BLaER1 (cell line): ENCODE measurements at regions not wholly inside any gene's neighbourhood (a gene's known extent, or its start where the extent isn't known, plus 50 kb on each side); places are given as distances from the start of the nearest gene placed in this dataset.
"Not testable (repeated sequence)": the region's sequence is repeated elsewhere in the genome, so short reads cannot be mapped to it uniquely, and the experiment has no call there.

Experiments
- H3K27ac ChIP-seq: shearing (Covaris generic); formaldehyde crosslinking; 2 replicates; pipeline ENCODE4 v1.8.1; 2022
- H3K27me3 ChIP-seq: shearing (Covaris generic); formaldehyde crosslinking; 2 replicates; pipeline ENCODE4 v1.8.1; 2022
- H3K36me3 ChIP-seq: shearing (Covaris generic); formaldehyde crosslinking; 2 replicates; pipeline ENCODE4 v1.8.1; 2022
- H3K4me1 ChIP-seq: shearing (Covaris generic); formaldehyde crosslinking; 2 replicates; pipeline ENCODE4 v1.8.1; 2022
- H3K4me2 ChIP-seq: shearing (Covaris generic); formaldehyde crosslinking; 2 replicates; pipeline ENCODE4 v1.8.1; 2022
- H3K4me3 ChIP-seq: shearing (Covaris generic); formaldehyde crosslinking; 2 replicates; pipeline ENCODE4 v1.8.1; 2022
- H3K9ac ChIP-seq: shearing (Covaris generic); formaldehyde crosslinking; 2 replicates; pipeline ENCODE4 v1.8.1; 2022
- H3K9me3 ChIP-seq: shearing (Covaris generic); formaldehyde crosslinking; 2 replicates; pipeline ENCODE4 v1.8.1; 2022
- H4K20me1 ChIP-seq: shearing (Covaris generic); formaldehyde crosslinking; 2 replicates; pipeline ENCODE4 v1.8.1; 2022
- Cebpa-rat ChIP-seq: shearing (Covaris generic); IDR thresholded peaks from 2 replicates; pipeline ENCODE4 v1.8.1; 2022

DNA sequence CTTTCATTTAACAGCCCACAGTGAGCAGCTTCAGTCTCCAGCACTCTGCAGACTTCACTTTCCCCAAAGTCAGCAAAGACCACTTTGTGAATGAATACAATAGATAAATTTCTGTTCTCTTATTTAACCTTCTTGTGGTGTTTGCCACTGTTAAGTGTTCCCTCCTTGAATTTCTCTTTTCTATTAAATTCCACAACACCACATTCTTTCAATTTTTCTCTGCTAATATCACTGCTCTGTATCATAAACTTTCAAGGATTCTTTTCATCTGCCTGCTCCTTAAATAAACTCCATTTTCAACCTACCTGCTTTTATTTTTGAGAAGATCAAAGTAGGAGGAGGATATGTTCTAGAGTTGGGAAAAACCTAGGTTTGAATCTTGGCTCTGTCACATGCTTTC lies 739.5 kb upstream of the GRAMD2B start:
- no peak overlapping the region for H3K4me2 ChIP-seq

DNA sequence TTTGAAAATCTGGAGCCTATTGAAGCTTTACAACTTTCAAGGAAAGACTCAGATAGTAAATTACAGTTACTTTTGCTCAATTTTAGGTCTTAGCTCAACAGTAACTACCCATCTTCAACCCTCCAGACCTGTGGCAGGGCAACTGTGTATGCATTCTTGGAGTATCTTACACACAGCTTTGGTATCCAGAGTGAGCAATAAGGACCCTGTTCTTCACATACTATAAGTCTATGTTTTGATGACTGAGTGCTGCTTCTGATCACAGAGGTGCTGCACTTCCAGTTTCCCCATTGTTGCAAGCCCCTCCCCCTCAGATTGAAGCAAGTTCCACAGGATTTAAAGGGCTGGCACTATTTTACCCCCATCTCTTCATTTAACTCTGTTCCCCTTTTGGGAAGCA lies 737.4 kb upstream of the GRAMD2B start:
- H3K36me3 ChIP-seq: no peaks in the 10 kb centered on the region
- no peaks in the 10 kb centered on the region for H3K9me3 ChIP-seq
- H3K9ac ChIP-seq: no peak overlapping the region
- no peak overlapping the region for H3K4me2 ChIP-seq
- TF ChIP-seq Cebpa-rat: no peak
- no peaks in the 10 kb centered on the region for H3K4me1 ChIP-seq
- H3K27ac ChIP-seq: no peak overlapping the region
- no peak overlapping the region for H3K4me3 ChIP-seq
- no peaks in the 10 kb centered on the region for H4K20me1 ChIP-seq
- H3K27me3 ChIP-seq: no peaks in the 10 kb centered on the region

More for the DNA sequence above, 739.5 kb upstream of the GRAMD2B start:
- no peaks in the 10 kb centered on the region for H3K27me3 ChIP-seq
- no peaks in the 10 kb centered on the region for H3K9me3 ChIP-seq
- TF ChIP-seq Cebpa-rat: no peak
- H3K36me3 ChIP-seq: no peaks in the 10 kb centered on the region
- no peak overlapping the region for H3K4me3 ChIP-seq
- no peaks in the 10 kb centered on the region for H4K20me1 ChIP-seq
- no peak overlapping the region for H3K27ac ChIP-seq
- no peaks in the 10 kb centered on the region for H3K4me1 ChIP-seq
- no peak overlapping the region for H3K9ac ChIP-seq

DNA sequence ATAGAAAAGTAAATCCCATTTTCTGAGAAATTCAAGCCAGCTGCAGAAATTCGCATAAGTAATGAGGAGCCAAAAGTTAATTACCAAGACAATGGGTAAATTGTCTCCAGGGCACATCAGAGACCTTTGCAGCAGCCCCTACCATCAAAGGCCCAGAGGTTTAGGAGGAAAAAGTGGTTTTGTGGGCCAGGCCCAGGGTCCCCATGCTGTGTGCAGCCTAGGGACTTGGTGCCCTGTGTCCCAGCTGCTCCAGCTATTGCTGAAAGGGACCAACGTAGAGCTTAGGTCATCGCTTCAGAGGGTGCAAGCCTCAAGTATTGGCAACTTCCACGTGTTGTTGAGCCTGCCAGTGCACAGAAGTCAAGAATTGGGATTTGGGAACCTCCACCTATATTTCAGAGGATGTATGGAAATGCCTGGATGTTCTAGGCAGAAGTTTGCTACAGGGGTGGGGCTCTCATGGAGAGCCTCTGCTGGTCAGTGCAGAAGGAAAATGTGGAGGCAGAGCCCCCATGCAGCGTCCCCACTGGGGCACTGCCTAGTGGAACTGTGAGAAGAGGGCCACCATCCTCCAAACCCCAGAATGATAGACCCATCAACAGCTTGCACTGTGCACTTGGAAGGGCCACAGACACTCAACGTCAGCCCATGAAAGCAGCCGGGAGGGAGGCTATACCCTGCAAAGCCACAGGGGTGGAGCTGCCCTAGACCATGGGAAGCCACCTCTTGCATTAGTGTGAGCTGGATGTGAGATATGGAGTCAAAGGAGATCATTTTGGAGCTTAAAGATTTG lies 731.3 kb upstream of the GRAMD2B start:
- H3K4me3 ChIP-seq, H3K36me3 ChIP-seq, H3K4me2 ChIP-seq: not testable (repeated sequence)

DNA sequence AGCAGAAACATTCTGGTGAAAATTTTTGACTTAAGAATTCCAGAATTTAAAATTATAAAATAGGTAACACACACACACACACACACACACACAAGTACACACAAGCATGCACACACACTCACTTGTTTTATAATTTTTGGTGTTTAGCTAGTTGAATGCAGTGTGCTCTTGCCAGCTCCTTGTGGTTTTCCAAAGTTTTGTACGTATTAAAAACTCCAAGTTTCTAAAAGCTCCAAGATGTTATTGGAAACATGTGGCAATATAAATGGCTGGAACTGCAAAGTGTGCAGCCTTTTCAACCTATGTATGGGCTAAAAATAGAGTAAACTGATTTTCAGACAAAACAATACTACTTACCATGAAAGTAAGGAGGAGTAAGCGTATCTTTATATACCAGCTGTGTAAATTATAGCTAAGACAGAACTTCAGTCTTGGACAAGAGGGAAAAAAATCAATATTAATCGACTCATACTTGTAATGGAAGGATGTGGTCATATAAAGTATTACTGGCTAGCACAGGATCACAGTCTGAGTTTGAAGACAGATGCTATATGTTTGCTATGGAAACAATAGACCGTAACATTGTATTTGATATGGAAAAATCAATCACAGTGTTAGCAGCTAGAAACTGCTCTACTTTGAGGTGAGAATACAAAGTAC lies 727.1 kb upstream of the GRAMD2B start:
- H3K27ac ChIP-seq: no peak overlapping the region
- no peaks in the 10 kb centered on the region for H3K27me3 ChIP-seq
- H3K9me3 ChIP-seq: no peaks in the 10 kb centered on the region
- no peak overlapping the region for H3K9ac ChIP-seq
- TF ChIP-seq Cebpa-rat: no peak
- H4K20me1 ChIP-seq: no peaks in the 10 kb centered on the region
- H3K36me3 ChIP-seq: no peaks in the 10 kb centered on the region
- no peak overlapping the region for H3K4me2 ChIP-seq
- no peaks in the 10 kb centered on the region for H3K4me1 ChIP-seq
- H3K4me3 ChIP-seq: no peak overlapping the region

More for the DNA sequence above, 731.3 kb upstream of the GRAMD2B start:
- H3K9ac ChIP-seq, H3K9me3 ChIP-seq, H3K27ac ChIP-seq, H4K20me1 ChIP-seq, H3K27me3 ChIP-seq, H3K4me1 ChIP-seq: not testable (repeated sequence)

DNA sequence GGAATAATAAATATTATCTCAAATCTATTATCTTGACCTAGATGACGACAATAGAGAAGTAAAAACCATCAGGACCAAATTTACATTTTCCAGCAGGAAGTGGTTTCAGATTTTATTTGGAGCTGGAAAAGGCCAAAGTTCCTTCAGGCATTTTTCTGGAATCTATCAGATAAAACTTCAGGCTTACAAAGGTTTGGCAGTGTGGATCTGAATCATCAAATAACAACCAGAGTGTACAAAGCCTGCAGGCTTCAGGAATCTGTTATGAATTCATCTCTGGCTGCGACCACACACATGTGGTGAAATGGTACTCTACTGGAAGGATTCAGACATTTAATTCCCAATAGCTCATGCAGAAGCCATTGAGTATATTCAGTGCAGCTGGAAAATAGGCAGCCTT lies 726.4 kb upstream of the GRAMD2B start:
- H3K9ac ChIP-seq: no peak overlapping the region
- TF ChIP-seq Cebpa-rat: no peak
- no peaks in the 10 kb centered on the region for H3K4me1 ChIP-seq
- H3K36me3 ChIP-seq: no peaks in the 10 kb centered on the region
- no peak overlapping the region for H3K4me3 ChIP-seq
- H3K9me3 ChIP-seq: no peaks in the 10 kb centered on the region
- no peaks in the 10 kb centered on the region for H4K20me1 ChIP-seq
- H3K27ac ChIP-seq: no peak overlapping the region
- no peaks in the 10 kb centered on the region for H3K27me3 ChIP-seq
- H3K4me2 ChIP-seq: no peak overlapping the region

DNA sequence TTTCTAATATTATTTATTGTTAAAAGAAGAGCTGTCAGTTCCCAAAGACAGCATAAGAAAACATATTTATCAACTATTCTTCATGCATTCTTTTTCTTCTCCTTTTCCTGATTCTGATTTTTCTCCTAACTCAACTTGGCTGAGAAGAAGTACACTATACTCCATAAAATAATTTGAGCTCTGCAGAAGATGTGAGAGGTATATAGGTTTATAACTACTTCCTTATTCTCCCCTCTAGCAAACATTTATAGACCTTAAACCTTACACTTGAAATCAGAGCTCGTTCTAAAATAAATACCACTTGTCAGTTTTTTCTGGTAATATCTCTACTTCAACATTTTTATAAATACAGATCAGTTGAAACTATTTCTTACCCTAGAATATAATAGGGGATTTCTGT lies 724.8 kb upstream of the GRAMD2B start:
- H3K4me1 ChIP-seq: no peaks in the 10 kb centered on the region
- no peak for TF ChIP-seq Cebpa-rat
- H3K9ac ChIP-seq: no peak overlapping the region
- H4K20me1 ChIP-seq: no peaks in the 10 kb centered on the region
- H3K36me3 ChIP-seq: no peaks in the 10 kb centered on the region
- H3K4me3 ChIP-seq: no peak overlapping the region
- H3K27me3 ChIP-seq: no peaks in the 10 kb centered on the region
- no peak overlapping the region for H3K4me2 ChIP-seq
- H3K9me3 ChIP-seq: no peaks in the 10 kb centered on the region
- no peak overlapping the region for H3K27ac ChIP-seq

DNA sequence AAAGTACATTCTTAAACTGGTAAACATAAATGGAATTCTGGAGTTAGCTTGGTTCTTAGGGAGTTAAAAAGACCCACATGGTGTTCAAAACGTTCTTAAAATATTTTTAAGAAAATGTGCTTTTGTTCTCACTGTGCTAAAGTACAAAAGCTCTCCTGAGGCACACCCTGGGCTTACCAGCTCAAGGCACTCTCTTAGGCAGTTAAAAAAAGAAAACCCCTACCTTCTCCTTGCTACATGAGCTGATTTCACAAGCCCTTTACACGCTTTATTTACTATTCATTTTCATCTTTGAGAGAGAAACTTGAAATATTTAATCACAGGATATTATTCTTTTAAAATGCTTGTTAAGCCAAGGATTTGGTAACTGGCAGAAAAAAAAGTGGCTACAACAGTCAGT lies 723.3 kb upstream of the GRAMD2B start:
- no peaks in the 10 kb centered on the region for H3K27me3 ChIP-seq
- no peak overlapping the region for H3K9ac ChIP-seq
- H3K36me3 ChIP-seq: no peaks in the 10 kb centered on the region
- no peak overlapping the region for H3K4me3 ChIP-seq
- H3K9me3 ChIP-seq: peaks cover 6% of the 10 kb centered on the region; the same call in 1 of the 2 replicates
- no peak for TF ChIP-seq Cebpa-rat
- no peak overlapping the region for H3K4me2 ChIP-seq
- H3K4me1 ChIP-seq: no peaks in the 10 kb centered on the region
- H3K27ac ChIP-seq: no peak overlapping the region
- H4K20me1 ChIP-seq: no peaks in the 10 kb centered on the region

DNA sequence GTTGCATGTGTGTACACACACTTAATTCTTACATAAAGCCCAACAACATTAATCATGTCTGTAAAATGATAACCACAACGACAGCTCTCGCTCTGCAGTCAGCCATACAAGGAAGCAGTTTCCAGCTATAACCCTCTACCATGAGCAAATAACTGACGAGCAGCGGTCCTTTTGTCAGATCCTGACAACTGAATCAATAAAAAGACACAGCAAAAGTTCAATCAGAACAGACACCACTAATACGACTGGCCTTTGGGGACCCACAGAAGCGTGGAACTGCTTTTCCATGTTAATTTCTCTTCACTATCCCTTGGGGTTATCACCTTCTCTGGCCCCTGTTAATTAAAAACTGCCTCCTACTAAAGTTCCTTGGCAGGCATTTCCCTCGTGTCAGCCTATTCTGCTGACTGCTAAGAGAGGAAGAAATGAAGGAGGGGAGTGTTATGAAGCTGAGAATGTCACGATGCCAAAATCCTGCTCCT lies 722.8 kb upstream of the GRAMD2B start:
- H3K36me3 ChIP-seq: no peaks in the 10 kb centered on the region
- H4K20me1 ChIP-seq: no peaks in the 10 kb centered on the region
- no peak overlapping the region for H3K4me3 ChIP-seq
- no peaks in the 10 kb centered on the region for H3K27me3 ChIP-seq
- no peaks in the 10 kb centered on the region for H3K4me1 ChIP-seq
- no peak for TF ChIP-seq Cebpa-rat
- H3K27ac ChIP-seq: no peak overlapping the region
- H3K9ac ChIP-seq: no peak overlapping the region
- peaks cover 8% of the 10 kb centered on the region; the same call in 1 of the 2 replicates for H3K9me3 ChIP-seq
- no peak overlapping the region for H3K4me2 ChIP-seq

DNA sequence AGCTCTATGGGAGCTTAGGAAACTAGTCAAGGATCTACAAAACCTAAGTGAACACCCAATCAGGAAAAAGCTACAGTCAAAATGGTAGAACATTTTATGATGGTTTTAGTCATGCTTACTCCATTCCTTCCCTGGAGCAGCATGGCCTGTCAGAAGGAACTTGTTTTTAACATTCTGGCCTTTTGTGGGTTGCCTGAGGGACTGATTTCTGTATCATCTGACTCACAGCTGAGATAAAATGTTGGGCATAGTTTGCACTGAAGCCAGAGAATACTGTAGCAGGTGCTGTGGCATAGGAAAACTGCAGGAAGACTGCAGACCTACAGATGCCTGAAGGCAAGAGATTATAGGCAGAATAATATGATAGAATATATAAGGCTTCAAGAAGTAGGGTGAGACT lies 719.6 kb upstream of the GRAMD2B start:
- peaks cover 8% of the 10 kb centered on the region; the same call in 1 of the 2 replicates for H3K9me3 ChIP-seq
- no peak overlapping the region for H3K4me3 ChIP-seq
- H3K27ac ChIP-seq: no peak overlapping the region
- TF ChIP-seq Cebpa-rat: no peak
- H3K27me3 ChIP-seq: no peaks in the 10 kb centered on the region
- H3K4me2 ChIP-seq: no peak overlapping the region
- H3K9ac ChIP-seq: no peak overlapping the region
- H4K20me1 ChIP-seq: no peaks in the 10 kb centered on the region
- H3K36me3 ChIP-seq: no peaks in the 10 kb centered on the region
- H3K4me1 ChIP-seq: no peaks in the 10 kb centered on the region

DNA sequence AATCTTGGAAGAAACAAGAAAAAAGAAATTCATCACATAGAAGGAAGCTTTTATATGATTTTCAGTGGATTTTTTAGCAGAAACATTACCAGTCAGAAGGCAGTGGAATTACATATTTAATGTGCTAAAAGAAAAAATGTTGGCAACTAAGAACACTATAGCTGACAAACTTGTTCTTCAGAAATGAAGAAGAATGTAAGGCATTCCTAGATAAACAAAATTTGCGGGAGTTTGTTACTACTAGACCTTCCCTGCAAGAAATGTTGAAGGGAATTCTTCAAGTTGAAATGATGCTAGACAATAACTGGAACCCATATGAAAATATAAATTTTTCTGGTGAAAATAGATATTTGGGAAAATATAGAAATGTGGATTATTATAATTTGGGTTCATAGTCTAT lies 718.3 kb upstream of the GRAMD2B start:
- no peak overlapping the region for H3K27ac ChIP-seq
- no peaks in the 10 kb centered on the region for H4K20me1 ChIP-seq
- H3K4me1 ChIP-seq: no peaks in the 10 kb centered on the region
- H3K4me3 ChIP-seq: no peak overlapping the region
- H3K9me3 ChIP-seq: peaks cover 8% of the 10 kb centered on the region; the same call in 1 of the 2 replicates
- H3K27me3 ChIP-seq: no peaks in the 10 kb centered on the region
- TF ChIP-seq Cebpa-rat: no peak
- no peak overlapping the region for H3K4me2 ChIP-seq
- H3K9ac ChIP-seq: no peak overlapping the region
- H3K36me3 ChIP-seq: no peaks in the 10 kb centered on the region
